GM23338 (cell line): ENCODE measurements at regions not wholly inside any gene's neighbourhood (a gene's known extent, or its start where the extent isn't known, plus 50 kb on each side); places are given as distances from the start of the nearest gene placed in this dataset.

Source experiments
- CREB1 ChIP-seq: fragments of 250-450 bp; sonication (Bioruptor Pico); IDR thresholded peaks from 2 replicates; pipeline ENCODE4 v1.5.0; 2020; ENCODE audit warnings: low read depth, mild to moderate bottlenecking, moderate library complexity
- EZH2 ChIP-seq: fragments of 200-600 bp; sonication (generic); IDR thresholded peaks from one replicate; pipeline ENCODE4 v1.8.0; 2017; ENCODE audit warnings: antibody characterized with exemption, mild to moderate bottlenecking, low read depth; ENCODE audit not compliant: unreplicated experiment
- POLR2AphosphoS5 ChIP-seq: IDR thresholded peaks from 2 replicates; pipeline ENCODE4 v1.6.1; 2016; ENCODE audit warnings: antibody characterized with exemption, low read depth
- STAT1 ChIP-seq: IDR thresholded peaks from one replicate; pipeline ENCODE4 v1.6.1; 2016; ENCODE audit warnings: antibody characterized with exemption; ENCODE audit not compliant: unreplicated experiment
- ZNF331 ChIP-seq: fragments of 250-450 bp; sonication (Bioruptor Pico); IDR thresholded peaks from 2 replicates; pipeline ENCODE4 v1.5.0; 2020; ENCODE audit warnings: low read depth, mild to moderate bottlenecking, moderate library complexity
- ZNF462 ChIP-seq: fragments of 250-450 bp; sonication (Bioruptor Pico); IDR thresholded peaks from 2 replicates; pipeline ENCODE4 v1.5.0; 2020; ENCODE audit warnings: mild to moderate bottlenecking, moderate library complexity
- TF ChIP-seq, protein P1 (sequence below): IDR thresholded peaks from one replicate; pipeline ENCODE4 v1.6.1; 2018; ENCODE audit warnings: antibody characterized with exemption; ENCODE audit not compliant: unreplicated experiment
- TF ChIP-seq, protein P2 (sequence below), 2 experiments: fragments of 200-600 bp in 1 of 2; sonication (generic) in 1 of 2; conservative IDR thresholded peaks; 2 replicates each; pipeline versions ENCODE4 v1.5.1 to v1.6.1; 2016 to 2017; ENCODE audit warnings: antibody characterized with exemption in 2 of 2, low read depth in 2 of 2, mild to moderate bottlenecking in 2 of 2, moderate library complexity in 1 of 2

- TF ChIP-seq ZNF462 (CRISPR knock-in tag): no peak
- TF ChIP-seq POLR2AphosphoS5: no peak
- no peak for TF ChIP-seq CREB1 (CRISPR knock-in tag)
- TF ChIP-seq ZNF331 (CRISPR knock-in tag): no peak
- TF ChIP-seq, protein P1, sequence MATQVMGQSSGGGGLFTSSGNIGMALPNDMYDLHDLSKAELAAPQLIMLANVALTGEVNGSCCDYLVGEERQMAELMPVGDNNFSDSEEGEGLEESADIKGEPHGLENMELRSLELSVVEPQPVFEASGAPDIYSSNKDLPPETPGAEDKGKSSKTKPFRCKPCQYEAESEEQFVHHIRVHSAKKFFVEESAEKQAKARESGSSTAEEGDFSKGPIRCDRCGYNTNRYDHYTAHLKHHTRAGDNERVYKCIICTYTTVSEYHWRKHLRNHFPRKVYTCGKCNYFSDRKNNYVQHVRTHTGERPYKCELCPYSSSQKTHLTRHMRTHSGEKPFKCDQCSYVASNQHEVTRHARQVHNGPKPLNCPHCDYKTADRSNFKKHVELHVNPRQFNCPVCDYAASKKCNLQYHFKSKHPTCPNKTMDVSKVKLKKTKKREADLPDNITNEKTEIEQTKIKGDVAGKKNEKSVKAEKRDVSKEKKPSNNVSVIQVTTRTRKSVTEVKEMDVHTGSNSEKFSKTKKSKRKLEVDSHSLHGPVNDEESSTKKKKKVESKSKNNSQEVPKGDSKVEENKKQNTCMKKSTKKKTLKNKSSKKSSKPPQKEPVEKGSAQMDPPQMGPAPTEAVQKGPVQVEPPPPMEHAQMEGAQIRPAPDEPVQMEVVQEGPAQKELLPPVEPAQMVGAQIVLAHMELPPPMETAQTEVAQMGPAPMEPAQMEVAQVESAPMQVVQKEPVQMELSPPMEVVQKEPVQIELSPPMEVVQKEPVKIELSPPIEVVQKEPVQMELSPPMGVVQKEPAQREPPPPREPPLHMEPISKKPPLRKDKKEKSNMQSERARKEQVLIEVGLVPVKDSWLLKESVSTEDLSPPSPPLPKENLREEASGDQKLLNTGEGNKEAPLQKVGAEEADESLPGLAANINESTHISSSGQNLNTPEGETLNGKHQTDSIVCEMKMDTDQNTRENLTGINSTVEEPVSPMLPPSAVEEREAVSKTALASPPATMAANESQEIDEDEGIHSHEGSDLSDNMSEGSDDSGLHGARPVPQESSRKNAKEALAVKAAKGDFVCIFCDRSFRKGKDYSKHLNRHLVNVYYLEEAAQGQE: no peak
- TF ChIP-seq STAT1: no peak
- TF ChIP-seq EZH2: no peak
- TF ChIP-seq, protein P2, sequence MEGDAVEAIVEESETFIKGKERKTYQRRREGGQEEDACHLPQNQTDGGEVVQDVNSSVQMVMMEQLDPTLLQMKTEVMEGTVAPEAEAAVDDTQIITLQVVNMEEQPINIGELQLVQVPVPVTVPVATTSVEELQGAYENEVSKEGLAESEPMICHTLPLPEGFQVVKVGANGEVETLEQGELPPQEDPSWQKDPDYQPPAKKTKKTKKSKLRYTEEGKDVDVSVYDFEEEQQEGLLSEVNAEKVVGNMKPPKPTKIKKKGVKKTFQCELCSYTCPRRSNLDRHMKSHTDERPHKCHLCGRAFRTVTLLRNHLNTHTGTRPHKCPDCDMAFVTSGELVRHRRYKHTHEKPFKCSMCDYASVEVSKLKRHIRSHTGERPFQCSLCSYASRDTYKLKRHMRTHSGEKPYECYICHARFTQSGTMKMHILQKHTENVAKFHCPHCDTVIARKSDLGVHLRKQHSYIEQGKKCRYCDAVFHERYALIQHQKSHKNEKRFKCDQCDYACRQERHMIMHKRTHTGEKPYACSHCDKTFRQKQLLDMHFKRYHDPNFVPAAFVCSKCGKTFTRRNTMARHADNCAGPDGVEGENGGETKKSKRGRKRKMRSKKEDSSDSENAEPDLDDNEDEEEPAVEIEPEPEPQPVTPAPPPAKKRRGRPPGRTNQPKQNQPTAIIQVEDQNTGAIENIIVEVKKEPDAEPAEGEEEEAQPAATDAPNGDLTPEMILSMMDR (conservative IDR thresholded peaks at IDR 0.05; ENCODE audit: low read depth in 2 of 2): no peak
Measured at GRCh38 chr1:219488275-219488674, 124.6 kb downstream of the ZC3H11B start (continued).
